ENCODE measurements at regions not wholly inside any gene's neighbourhood (a gene's known extent, or its start where the extent isn't known, plus 50 kb on each side); places are given as distances from the start of the nearest gene placed in this dataset.
A peak's percentile ranks its signal among the peaks of the same experiment; 100 is the strongest.

GRCh38 chr3:161444694-161445077 lies 51.9 kb upstream of the OTOL1 start:
- DNase-seq, result no peak

DNA sequence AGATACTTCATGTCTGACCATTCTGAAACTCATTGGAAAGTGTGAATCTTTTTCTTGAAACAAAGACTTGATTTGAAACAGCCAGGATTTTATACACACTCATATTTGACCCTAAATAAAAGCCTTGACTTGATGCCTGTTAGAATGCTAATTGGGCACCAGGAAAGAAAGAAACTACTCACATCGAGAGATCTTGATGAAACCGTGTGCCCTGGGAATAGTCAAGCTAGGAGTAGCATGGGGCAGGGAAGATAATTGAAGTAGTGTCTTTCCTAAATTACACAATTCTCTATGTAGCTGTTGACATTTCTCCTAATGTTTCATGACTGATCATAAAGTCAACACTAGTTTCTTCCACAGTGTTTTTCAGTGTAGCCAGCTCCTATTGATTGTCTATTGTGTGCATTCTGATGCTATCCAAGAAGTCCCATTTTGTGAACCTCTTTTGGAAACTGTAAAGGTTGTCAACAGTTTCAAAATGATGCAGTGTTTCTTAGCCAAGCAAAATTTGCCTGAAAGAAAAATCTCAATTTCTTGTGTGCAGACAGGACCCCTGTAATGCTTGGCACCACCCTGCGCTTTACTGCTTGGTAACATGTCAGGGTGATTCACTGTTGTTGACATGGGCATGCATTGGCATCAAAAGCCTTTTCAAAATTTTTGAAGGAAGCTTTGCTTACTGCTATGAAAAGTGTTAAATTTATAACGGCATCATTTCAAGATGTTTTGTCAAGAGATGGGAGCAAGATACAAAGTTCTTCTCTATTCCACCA lies 52.5 kb upstream of the OTOL1 start:
- no peak for DNase-seq

DNA sequence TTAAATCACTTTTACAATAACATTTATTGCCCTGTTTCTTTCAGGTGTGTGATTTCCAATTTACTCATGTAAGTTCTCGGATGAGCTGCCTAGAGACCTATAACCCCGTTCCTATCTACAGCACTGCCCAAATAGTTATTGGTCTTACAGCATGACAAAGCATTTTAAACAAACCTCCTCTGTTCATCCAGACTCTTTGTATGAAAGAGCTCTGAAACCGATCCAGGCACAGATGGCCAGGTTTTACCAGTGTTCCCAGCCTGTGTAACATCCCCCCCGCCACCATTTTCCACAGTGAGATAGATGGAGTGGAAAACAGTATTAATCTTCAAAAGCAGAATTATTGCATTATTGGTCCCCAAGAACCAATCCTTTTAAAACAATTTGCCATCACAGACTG lies 59.0 kb upstream of the SPTSSB start:
- no peak for DNase-seq

- DNase-seq, result no peak
Measured at GRCh38 chr3:161427347-161427746, 56.0 kb upstream of the SPTSSB start.

- DNase-seq, result no peak
Measured at GRCh38 chr3:161426758-161427157, 55.4 kb upstream of the SPTSSB start.

DNA sequence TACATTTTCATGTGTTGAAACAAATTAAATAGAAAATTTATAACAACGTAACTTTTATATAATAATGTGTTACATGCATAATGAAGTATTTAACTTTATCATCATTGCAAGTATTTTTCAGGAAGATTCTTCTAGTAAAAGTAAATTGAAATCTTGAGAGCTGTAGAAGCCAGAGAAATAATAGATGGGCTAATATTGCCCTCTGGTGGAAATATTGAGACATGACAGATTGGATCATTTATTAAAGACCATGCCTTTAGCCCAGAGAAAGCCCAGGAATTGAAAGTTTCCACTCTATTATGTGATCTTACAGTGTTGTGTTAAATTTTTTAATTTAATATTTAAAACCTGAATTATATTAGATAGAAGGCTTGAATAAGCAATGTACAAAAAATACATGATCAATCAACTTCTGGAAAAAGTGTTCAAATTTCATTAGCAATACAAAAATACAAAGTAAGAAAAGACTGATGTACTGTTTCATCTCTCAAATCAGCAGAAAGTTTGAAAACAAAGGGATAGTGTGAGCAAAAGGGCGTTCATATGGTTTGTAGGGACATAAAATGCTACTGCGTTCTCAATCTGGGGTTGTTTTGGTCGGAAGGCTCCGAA lies 52.7 kb upstream of the SPTSSB start:
- peak; percentile 24 to 63 for DNase-seq

GRCh38 chr3:161422171-161422700 lies 50.9 kb upstream of the SPTSSB start:
- no peak for DNase-seq
